ENCODE measurements at regions not wholly inside any gene's neighbourhood (a gene's known extent, or its start where the extent isn't known, plus 50 kb on each side); places are given as distances from the start of the nearest gene placed in this dataset.
A peak's percentile ranks its signal among the peaks of the same experiment; 100 is the strongest.

DNA sequence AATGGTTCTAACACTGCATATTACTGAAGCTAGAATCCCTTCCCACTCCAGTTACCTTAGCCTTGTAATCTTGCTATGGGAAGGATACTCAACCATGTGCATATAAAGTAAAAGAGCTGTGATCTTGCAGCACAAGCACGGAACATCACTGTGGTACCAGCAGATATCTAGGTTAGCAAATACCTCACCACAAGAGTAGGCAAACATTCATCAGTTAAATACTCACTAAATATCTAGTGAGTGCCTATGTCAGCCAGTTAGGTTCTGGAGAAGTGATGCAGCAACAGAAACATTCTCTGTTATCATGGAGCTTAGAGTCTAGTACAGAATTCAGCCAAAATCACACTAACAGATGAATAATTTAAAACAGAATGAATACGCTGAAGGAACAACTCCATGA, 349.6 kb upstream of the UBE2E3 start:
- no peaks in the 10 kb centered on the region for H3K9me3 ChIP-seq (replicated peaks in 1 of 2; ENCODE audit: control insufficient read depth in 2 of 2, insufficient read depth in 1 of 2, low read depth in 1 of 2, low read length in 2 of 2)
- no peak overlapping the region for H3K27ac ChIP-seq (replicated peaks; ENCODE audit: low read length)
- H3K4me3 ChIP-seq (ENCODE audit: low read length in 2 of 2), result no peak overlapping the region
- no peaks in the 10 kb centered on the region for H3K27me3 ChIP-seq (ENCODE audit: control insufficient read depth in 3 of 3, insufficient read depth in 3 of 3, low read depth in 1 of 3, low read length in 3 of 3)
- no peak overlapping the region for H3K14ac ChIP-seq (ENCODE audit: low read length)
- H3K4me2 ChIP-seq (ENCODE audit: insufficient read depth, low read length, poor library complexity, severe bottlenecking), result no peak overlapping the region
- H3K18ac ChIP-seq (ENCODE audit: low read length), result no peak overlapping the region
- H3K23ac ChIP-seq (ENCODE audit: low read depth, low read length, poor library complexity), result no peak overlapping the region
- H4K91ac ChIP-seq (ENCODE audit: low read depth, low read length, poor library complexity), result no peak overlapping the region
- H4K8ac ChIP-seq (ENCODE audit: low read depth, low read length), result no peak overlapping the region
- H2AFZ ChIP-seq (ENCODE audit: low read length), result peak overlapping the region; percentile 3
- H3K4me1 ChIP-seq (ENCODE audit: control insufficient read depth in 2 of 2, insufficient read depth in 1 of 2, low read depth in 1 of 2, low read length in 2 of 2), result peaks cover 0 to 3% of the 10 kb centered on the region in 2 donors
- no peaks in the 10 kb centered on the region for H3K36me3 ChIP-seq (replicated peaks in 1 of 2; ENCODE audit: control insufficient read depth in 2 of 2, insufficient read depth in 2 of 2, low read length in 2 of 2)
- no peak overlapping the region for H3K9ac ChIP-seq (ENCODE audit: low read depth, low read length, poor library complexity)
- H2BK120ac ChIP-seq (ENCODE audit: low read depth, low read length), result no peak overlapping the region
- no peaks in the 10 kb centered on the region for H3K79me1 ChIP-seq (ENCODE audit: low read depth, low read length)
- H2BK15ac ChIP-seq (ENCODE audit: low read length), result no peak overlapping the region
- no peak overlapping the region for H2BK12ac ChIP-seq (ENCODE audit: low read length)
- H2BK5ac ChIP-seq (ENCODE audit: low read length), result no peak overlapping the region
- H2AK5ac ChIP-seq (ENCODE audit: low read depth, low read length), result no peak overlapping the region
- H3K4ac ChIP-seq (ENCODE audit: low read length), result no peak overlapping the region
- no CpG with 5 or more reads among the region's 2 CpGs for WGBS, 2 donors (ENCODE audit: extremely low coverage in 2 of 2, insufficient read length in 2 of 2, insufficient replicate concordance in 1 of 2)
- no peak for DNase-seq (ENCODE audit: low spot score)

DNA sequence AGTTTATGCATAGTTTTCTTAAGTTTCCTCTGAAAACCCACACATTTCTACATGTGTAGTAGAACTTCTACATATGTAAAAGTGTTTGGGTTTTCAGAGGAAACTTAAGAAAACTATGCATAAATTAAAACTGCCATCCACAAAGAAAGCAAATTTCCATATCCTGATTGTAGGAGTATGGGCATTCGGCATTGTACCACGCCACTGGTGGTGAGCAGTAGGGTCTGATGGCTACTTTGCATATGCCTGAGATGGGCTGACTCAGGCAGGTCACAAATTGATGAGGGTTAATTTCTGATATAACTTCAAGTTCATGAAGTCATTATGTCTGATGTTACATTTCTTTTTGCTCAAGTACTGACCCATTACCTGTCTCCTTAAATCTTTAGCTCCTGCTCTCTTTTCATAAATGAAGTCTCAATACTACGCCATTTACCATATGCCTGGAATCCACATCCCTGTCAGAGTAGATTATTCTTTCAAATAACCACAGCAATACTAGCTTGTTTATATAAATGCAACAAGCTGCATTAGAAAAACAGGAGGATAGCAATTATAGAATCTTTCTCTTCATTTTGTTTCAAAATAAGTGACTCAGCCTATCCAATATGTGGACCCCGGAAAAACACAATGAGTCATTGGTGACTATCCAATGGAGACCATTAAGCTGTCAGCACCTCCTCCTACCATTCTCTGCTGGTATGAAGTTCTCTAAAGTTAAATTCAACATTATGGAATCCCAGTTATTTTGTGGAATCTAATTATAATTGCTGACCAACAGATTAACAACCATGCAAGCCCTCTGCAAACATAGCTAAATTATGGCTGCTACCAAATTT, 355.2 kb upstream of the UBE2E3 start:
- no CpG with 5 or more reads among the region's 4 CpGs for WGBS, 2 donors (ENCODE audit: extremely low coverage in 2 of 2, insufficient read length in 2 of 2, insufficient replicate concordance in 1 of 2)
- Histone ChIP-seq H4K8ac (ENCODE audit: low read depth, low read length) (no peak overlapping the region), H3K14ac (ENCODE audit: low read length) (no peak overlapping the region), H2AK5ac (ENCODE audit: low read depth, low read length) (no peak overlapping the region), H2BK12ac (ENCODE audit: low read length) (no peak overlapping the region), H3K9me3 (replicated peaks in 1 of 2; ENCODE audit: control insufficient read depth in 2 of 2, insufficient read depth in 1 of 2, low read depth in 1 of 2, low read length in 2 of 2) (no peaks in the 10 kb centered on the region), H2BK5ac (ENCODE audit: low read length) (no peak overlapping the region), H3K27ac (replicated peaks; ENCODE audit: low read length) (no peak overlapping the region), H3K18ac (ENCODE audit: low read length) (no peak overlapping the region), H3K36me3 (replicated peaks in 1 of 2; ENCODE audit: control insufficient read depth in 2 of 2, insufficient read depth in 2 of 2, low read length in 2 of 2) (no peaks in the 10 kb centered on the region), H3K4me2 (ENCODE audit: insufficient read depth, low read length, poor library complexity, severe bottlenecking) (no peak overlapping the region), H3K27me3 (ENCODE audit: control insufficient read depth in 3 of 3, insufficient read depth in 3 of 3, low read depth in 1 of 3, low read length in 3 of 3) (no peaks in the 10 kb centered on the region), H2AFZ (ENCODE audit: low read length) (no peak overlapping the region), H3K4me3 (ENCODE audit: low read length in 2 of 2) (no peak overlapping the region), H3K9ac (ENCODE audit: low read depth, low read length, poor library complexity) (no peak overlapping the region), H4K91ac (ENCODE audit: low read depth, low read length, poor library complexity) (no peak overlapping the region), H3K4ac (ENCODE audit: low read length) (no peak overlapping the region), H3K4me1 (ENCODE audit: control insufficient read depth in 2 of 2, insufficient read depth in 1 of 2, low read depth in 1 of 2, low read length in 2 of 2) (no peaks in the 10 kb centered on the region), H3K23ac (ENCODE audit: low read depth, low read length, poor library complexity) (no peak overlapping the region), H2BK15ac (ENCODE audit: low read length) (no peak overlapping the region), H2BK120ac (ENCODE audit: low read depth, low read length) (no peak overlapping the region), H3K79me1 (ENCODE audit: low read depth, low read length) (no peaks in the 10 kb centered on the region)
- no peak for DNase-seq (ENCODE audit: low spot score)

DNA sequence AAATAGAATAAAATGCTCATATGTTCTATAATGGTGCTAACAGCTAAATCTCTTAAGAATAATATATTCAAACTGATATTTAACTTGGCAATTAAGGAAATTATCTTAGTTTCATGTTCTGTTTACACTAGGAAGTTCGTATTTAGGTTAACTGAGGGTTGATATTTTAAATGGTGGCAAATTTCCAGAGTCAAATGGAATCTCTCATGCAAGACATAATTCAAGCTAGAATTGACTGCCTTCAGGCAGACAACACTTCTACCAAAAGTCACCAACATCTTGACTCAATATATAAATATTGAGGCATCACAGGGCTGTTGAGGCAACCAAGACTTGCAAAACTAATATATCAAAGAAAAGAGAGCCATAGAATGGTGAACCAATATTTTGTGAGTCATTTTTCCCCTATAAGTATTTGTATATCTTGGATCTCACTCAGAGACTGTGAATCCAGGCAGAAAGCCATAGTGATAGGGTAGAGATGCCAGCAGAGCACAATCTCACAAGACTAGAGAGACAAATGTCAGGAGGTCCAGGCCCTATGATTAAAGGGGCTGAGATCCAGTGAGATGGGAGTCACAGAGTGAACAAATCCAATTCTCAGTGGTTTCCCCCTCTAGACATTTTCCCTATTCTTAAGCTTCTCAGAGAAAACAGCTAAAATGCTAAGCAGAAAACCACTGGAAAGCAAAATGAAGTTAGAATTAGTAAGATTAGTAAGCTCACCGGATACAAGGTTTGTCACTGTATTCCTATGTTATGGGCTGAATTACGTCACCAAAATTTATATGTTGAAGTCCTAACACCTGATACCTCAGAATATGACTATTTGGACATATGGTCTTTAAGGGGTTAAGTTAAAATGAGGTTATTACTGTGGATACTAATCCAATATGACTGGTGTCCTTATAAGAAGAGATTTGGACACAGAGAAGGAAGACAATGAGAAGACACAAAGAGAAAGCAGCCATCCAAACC, 358.2 kb upstream of the UBE2E3 start:
- H2BK120ac ChIP-seq (ENCODE audit: low read depth, low read length), result no peak overlapping the region
- H3K23ac ChIP-seq (ENCODE audit: low read depth, low read length, poor library complexity), result no peak overlapping the region
- no peak overlapping the region for H3K4me3 ChIP-seq (ENCODE audit: low read length in 2 of 2)
- no peak overlapping the region for H4K91ac ChIP-seq (ENCODE audit: low read depth, low read length, poor library complexity)
- no peak overlapping the region for H3K9ac ChIP-seq (ENCODE audit: low read depth, low read length, poor library complexity)
- DNase-seq (ENCODE audit: low spot score), result no peak
- H3K79me1 ChIP-seq (ENCODE audit: low read depth, low read length), result no peaks in the 10 kb centered on the region
- H3K27ac ChIP-seq (replicated peaks; ENCODE audit: low read length), result no peak overlapping the region
- H3K4me1 ChIP-seq (ENCODE audit: control insufficient read depth in 2 of 2, insufficient read depth in 1 of 2, low read depth in 1 of 2, low read length in 2 of 2), result no peaks in the 10 kb centered on the region
- no peaks in the 10 kb centered on the region for H3K9me3 ChIP-seq (replicated peaks in 1 of 2; ENCODE audit: control insufficient read depth in 2 of 2, insufficient read depth in 1 of 2, low read depth in 1 of 2, low read length in 2 of 2)
- no peak overlapping the region for H2AK5ac ChIP-seq (ENCODE audit: low read depth, low read length)
- H2BK5ac ChIP-seq (ENCODE audit: low read length), result no peak overlapping the region
- H3K4ac ChIP-seq (ENCODE audit: low read length), result no peak overlapping the region
- no peak overlapping the region for H2AFZ ChIP-seq (ENCODE audit: low read length)
- H2BK12ac ChIP-seq (ENCODE audit: low read length), result no peak overlapping the region
- H3K27me3 ChIP-seq (ENCODE audit: control insufficient read depth in 3 of 3, insufficient read depth in 3 of 3, low read depth in 1 of 3, low read length in 3 of 3), result no peaks in the 10 kb centered on the region
- no peak overlapping the region for H3K4me2 ChIP-seq (ENCODE audit: insufficient read depth, low read length, poor library complexity, severe bottlenecking)
- H3K18ac ChIP-seq (ENCODE audit: low read length), result no peak overlapping the region
- no peak overlapping the region for H2BK15ac ChIP-seq (ENCODE audit: low read length)
- H3K36me3 ChIP-seq (replicated peaks in 1 of 2; ENCODE audit: control insufficient read depth in 2 of 2, insufficient read depth in 2 of 2, low read length in 2 of 2), result no peaks in the 10 kb centered on the region
- H3K14ac ChIP-seq (ENCODE audit: low read length), result no peak overlapping the region
- WGBS, 2 donors (ENCODE audit: extremely low coverage in 2 of 2, insufficient read length in 2 of 2, insufficient replicate concordance in 1 of 2), result no CpG with 5 or more reads among the region's 3 CpGs
- H4K8ac ChIP-seq (ENCODE audit: low read depth, low read length), result no peak overlapping the region

- no peak overlapping the region for H3K23ac ChIP-seq (ENCODE audit: low read depth, low read length, poor library complexity)
- H3K4me2 ChIP-seq (ENCODE audit: insufficient read depth, low read length, poor library complexity, severe bottlenecking), result no peak overlapping the region
- no peak overlapping the region for H4K8ac ChIP-seq (ENCODE audit: low read depth, low read length)
- H3K9me3 ChIP-seq (replicated peaks in 1 of 2; ENCODE audit: control insufficient read depth in 2 of 2, insufficient read depth in 1 of 2, low read depth in 1 of 2, low read length in 2 of 2), result no peaks in the 10 kb centered on the region
- no peak overlapping the region for H3K14ac ChIP-seq (ENCODE audit: low read length)
- H2AFZ ChIP-seq (ENCODE audit: low read length), result no peak overlapping the region
- no peaks in the 10 kb centered on the region for H3K27me3 ChIP-seq (ENCODE audit: control insufficient read depth in 3 of 3, insufficient read depth in 3 of 3, low read depth in 1 of 3, low read length in 3 of 3)
- no peak overlapping the region for H3K18ac ChIP-seq (ENCODE audit: low read length)
- H3K9ac ChIP-seq (ENCODE audit: low read depth, low read length, poor library complexity), result no peak overlapping the region
- no peak overlapping the region for H3K4ac ChIP-seq (ENCODE audit: low read length)
- no peaks in the 10 kb centered on the region for H3K4me1 ChIP-seq (ENCODE audit: control insufficient read depth in 2 of 2, insufficient read depth in 1 of 2, low read depth in 1 of 2, low read length in 2 of 2)
- H2AK5ac ChIP-seq (ENCODE audit: low read depth, low read length), result no peak overlapping the region
- no peak overlapping the region for H3K27ac ChIP-seq (replicated peaks; ENCODE audit: low read length)
- no peak overlapping the region for H4K91ac ChIP-seq (ENCODE audit: low read depth, low read length, poor library complexity)
- no peak for DNase-seq (ENCODE audit: low spot score)
- H2BK5ac ChIP-seq (ENCODE audit: low read length), result no peak overlapping the region
- no peak overlapping the region for H3K4me3 ChIP-seq (ENCODE audit: low read length in 2 of 2)
- H3K79me1 ChIP-seq (ENCODE audit: low read depth, low read length), result no peaks in the 10 kb centered on the region
- H2BK15ac ChIP-seq (ENCODE audit: low read length), result no peak overlapping the region
- no peaks in the 10 kb centered on the region for H3K36me3 ChIP-seq (replicated peaks in 1 of 2; ENCODE audit: control insufficient read depth in 2 of 2, insufficient read depth in 2 of 2, low read length in 2 of 2)
- no peak overlapping the region for H2BK120ac ChIP-seq (ENCODE audit: low read depth, low read length)
- H2BK12ac ChIP-seq (ENCODE audit: low read length), result no peak overlapping the region
Measured at GRCh38 chr2:180621366-180621765, 359.0 kb upstream of the UBE2E3 start.

Data from neuronal stem cell (in vitro differentiated cells).